ENCODE measurements at regions not wholly inside any gene's neighbourhood (a gene's known extent, or its start where the extent isn't known, plus 50 kb on each side); places are given as distances from the start of the nearest gene placed in this dataset.

GRCh38 chr4:110955748-110956147 lies 332.9 kb upstream of the PITX2 start:
- Histone ChIP-seq H3K4me3 (ENCODE audit: low read depth, low read length) (no peak overlapping the region), H3K9me3 (no peaks in the 10 kb centered on the region), H3K4me1 (peaks cover 63% of the 10 kb centered on the region), H3K36me3 (ENCODE audit: control insufficient read depth, insufficient read depth, low read length) (no peaks in the 10 kb centered on the region), H3K27me3 (replicated peaks; ENCODE audit: control insufficient read depth, insufficient read depth, low read length) (no peaks in the 10 kb centered on the region)
- peaks cover 18% of the 10 kb centered on the region for H3K4me1 Mint-ChIP-seq (ENCODE audit: low read depth, unreplicated experiment)
- no peak overlapping the region for H3K27ac Mint-ChIP-seq (ENCODE audit: unreplicated experiment)
- H3K27me3 Mint-ChIP-seq (ENCODE audit: insufficient read depth, unreplicated experiment) = no peaks in the 10 kb centered on the region
- no peaks in the 10 kb centered on the region for H3K36me3 Mint-ChIP-seq (ENCODE audit: insufficient read depth, unreplicated experiment)
- no peak overlapping the region for H3K4me3 Mint-ChIP-seq (ENCODE audit: unreplicated experiment)
- H3K9me3 Mint-ChIP-seq (ENCODE audit: unreplicated experiment) = no peaks in the 10 kb centered on the region
- no peak for TF ChIP-seq CTCF (IDR thresholded peaks at IDR 0.05; ENCODE audit: insufficient read depth in 1 of 2, low read depth in 1 of 2, low read length in 1 of 2, severe bottlenecking in 1 of 2, unreplicated experiment in 1 of 2)
- CTCF ChIA-PET = no interaction called here
- POLR2A ChIA-PET = no interaction called here
- intact Hi-C loops (cut with micrococcal nuclease; ENCODE audit: unreplicated experiment) = loop anchor here (5.0 to 10.0 kb wide), 3 partner anchors 101 to 438 kb away; no protein-coding TSS in a partner anchor
- BruUV-seq (replicated peaks) = no TSS peak
- DNase-seq = no peak

DNA sequence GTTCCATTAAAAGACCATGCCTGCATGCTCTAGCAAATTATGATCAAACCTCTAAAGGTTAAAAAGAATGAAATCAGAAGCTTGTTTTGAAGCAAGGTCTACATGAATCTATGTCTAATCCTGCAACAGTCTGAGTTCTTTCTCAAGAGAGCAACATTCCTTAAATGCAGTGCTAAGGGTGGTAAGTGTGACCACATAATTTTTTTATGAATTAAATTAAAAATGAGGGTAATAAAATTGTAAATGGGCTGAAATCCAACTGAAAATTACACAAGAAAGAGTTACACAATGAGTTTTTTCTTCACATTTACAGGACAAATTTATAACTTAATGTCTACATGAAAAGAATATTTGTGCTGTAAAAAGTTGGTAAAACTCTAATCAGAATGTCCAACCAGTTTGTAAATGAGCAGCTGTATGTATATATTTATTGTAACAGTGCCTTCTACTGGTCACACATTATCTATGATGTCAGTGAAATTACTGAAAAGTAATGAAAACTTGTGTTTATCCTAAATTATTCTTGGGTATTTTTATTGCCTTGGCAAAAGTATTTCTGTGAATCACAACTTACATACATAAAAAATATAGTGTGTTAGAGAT lies 336.3 kb upstream of the PITX2 start:
- CTCF ChIA-PET = interaction anchor here (0.9 kb wide), 2 partner anchors 323 to 334 kb away, joined by 3 to 6 read pairs; no protein-coding TSS in a partner anchor
- H3K27me3 ChIP-seq (replicated peaks; ENCODE audit: control insufficient read depth, insufficient read depth, low read length) = no peaks in the 10 kb centered on the region

DNA sequence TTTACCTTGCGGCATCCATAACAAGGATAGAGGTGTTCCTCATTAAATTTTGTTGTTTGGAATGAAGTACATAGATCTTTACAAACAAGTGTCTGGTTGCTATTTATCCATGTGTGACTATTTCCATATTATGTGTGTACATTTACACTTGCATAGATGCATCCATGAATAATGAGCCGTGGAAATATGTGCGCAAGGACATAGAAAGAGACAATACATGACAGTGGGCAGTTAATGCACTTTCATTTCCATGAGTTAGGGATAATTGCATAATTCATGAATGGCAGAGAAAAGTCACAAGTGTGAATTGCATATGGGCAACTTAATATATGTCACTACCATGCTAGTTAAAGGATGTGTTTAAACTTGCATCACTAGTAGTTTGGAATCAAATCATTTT lies 338.2 kb upstream of the PITX2 start:
- no peak for TF ChIP-seq CTCF (IDR thresholded peaks at IDR 0.05; ENCODE audit: insufficient read depth in 1 of 2, low read depth in 1 of 2, low read length in 1 of 2, severe bottlenecking in 1 of 2, unreplicated experiment in 1 of 2)
- H3K27me3 Mint-ChIP-seq (ENCODE audit: insufficient read depth, unreplicated experiment) = no peaks in the 10 kb centered on the region

More for the DNA sequence above, 336.3 kb upstream of the PITX2 start:
- no peaks in the 10 kb centered on the region for H3K9me3 Mint-ChIP-seq (ENCODE audit: unreplicated experiment)
- peak; percentile 22 to 27 for TF ChIP-seq CTCF (IDR thresholded peaks at IDR 0.05; ENCODE audit: insufficient read depth in 1 of 2, low read depth in 1 of 2, low read length in 1 of 2, severe bottlenecking in 1 of 2, unreplicated experiment in 1 of 2)
- no peak overlapping the region for H3K4me3 Mint-ChIP-seq (ENCODE audit: unreplicated experiment)
- no peak for DNase-seq
- POLR2A ChIA-PET = interaction anchor here (0.6 to 0.7 kb wide), 2 partner anchors 138 to 319 kb away, joined by 3 to 4 read pairs; no protein-coding TSS in a partner anchor
- peaks cover 48% of the 10 kb centered on the region for H3K4me1 ChIP-seq
- intact Hi-C loops (cut with micrococcal nuclease; ENCODE audit: unreplicated experiment) = loop anchor here (1.0 to 10.0 kb wide), 5 partner anchors 104 to 442 kb away; partner anchors contain the start of gene PITX2
- peaks cover 7% of the 10 kb centered on the region for H3K4me1 Mint-ChIP-seq (ENCODE audit: low read depth, unreplicated experiment)
- no TSS peak for BruUV-seq (replicated peaks)
- H3K36me3 Mint-ChIP-seq (ENCODE audit: insufficient read depth, unreplicated experiment) = no peaks in the 10 kb centered on the region
- no peak overlapping the region for H3K4me3 ChIP-seq (ENCODE audit: low read depth, low read length)
- no peaks in the 10 kb centered on the region for H3K27me3 Mint-ChIP-seq (ENCODE audit: insufficient read depth, unreplicated experiment)
- H3K9me3 ChIP-seq = no peaks in the 10 kb centered on the region
- H3K36me3 ChIP-seq (ENCODE audit: control insufficient read depth, insufficient read depth, low read length) = no peaks in the 10 kb centered on the region
- no peak overlapping the region for H3K27ac Mint-ChIP-seq (ENCODE audit: unreplicated experiment)

More for the DNA sequence above, 338.2 kb upstream of the PITX2 start:
- Histone ChIP-seq H3K36me3 (ENCODE audit: control insufficient read depth, insufficient read depth, low read length) (no peaks in the 10 kb centered on the region), H3K4me3 (ENCODE audit: low read depth, low read length) (no peak overlapping the region), H3K4me1 (peaks cover 30% of the 10 kb centered on the region), H3K9me3 (no peaks in the 10 kb centered on the region), H3K27me3 (replicated peaks; ENCODE audit: control insufficient read depth, insufficient read depth, low read length) (no peaks in the 10 kb centered on the region)
- H3K36me3 Mint-ChIP-seq (ENCODE audit: insufficient read depth, unreplicated experiment) = no peaks in the 10 kb centered on the region
- CTCF ChIA-PET = no interaction called here
- no peaks in the 10 kb centered on the region for H3K9me3 Mint-ChIP-seq (ENCODE audit: unreplicated experiment)
- no peak overlapping the region for H3K4me3 Mint-ChIP-seq (ENCODE audit: unreplicated experiment)
- no peaks in the 10 kb centered on the region for H3K4me1 Mint-ChIP-seq (ENCODE audit: low read depth, unreplicated experiment)
- BruUV-seq (replicated peaks) = no TSS peak
- DNase-seq = no peak
- intact Hi-C loops (cut with micrococcal nuclease; ENCODE audit: unreplicated experiment) = no loop called here
- POLR2A ChIA-PET = no interaction called here
- H3K27ac Mint-ChIP-seq (ENCODE audit: unreplicated experiment) = no peak overlapping the region
